ENCODE measurements at regions not wholly inside any gene's neighbourhood (a gene's known extent, or its start where the extent isn't known, plus 50 kb on each side); places are given as distances from the start of the nearest gene placed in this dataset.
A peak's percentile ranks its signal among the peaks of the same experiment; 100 is the strongest.
"Not testable (repeated sequence)": the region's sequence is repeated elsewhere in the genome, so short reads cannot be mapped to it uniquely, and the experiment has no call there.

GRCh38 chr9:94174164-94174563, 84.9 kb upstream of the ZNF169 start:
- peaks cover 99% of the 10 kb centered on the region for H3K4me1 Mint-ChIP-seq (ENCODE audit: low read depth)
- ATAC-seq (replicated peaks in 1 of 2) (no peak), DNase-seq (no peak)
- H3K4me3 Mint-ChIP-seq: peak overlapping the region; percentile 54 to 56
- H3K27ac Mint-ChIP-seq: peak overlapping the region; percentile 93
- peaks cover 2 to 34% of the 10 kb centered on the region in 2 donors for H3K36me3 Mint-ChIP-seq (ENCODE audit: insufficient read depth in 2 of 2)
- no peaks in the 10 kb centered on the region for H3K27me3 Mint-ChIP-seq (ENCODE audit: low read depth)
- H3K9me3 Mint-ChIP-seq: no peaks in the 10 kb centered on the region

- ATAC-seq (replicated peaks in 1 of 2) (no peak), DNase-seq (no peak)
- Mint-ChIP-seq H3K9me3 (no peaks in the 10 kb centered on the region), H3K4me1 (ENCODE audit: low read depth) (peaks cover 98% of the 10 kb centered on the region), H3K4me3 (peak overlapping the region in 1 of 2 donors; percentile 76), H3K36me3 (ENCODE audit: insufficient read depth in 2 of 2) (peaks cover 6 to 36% of the 10 kb centered on the region in 2 donors), H3K27me3 (ENCODE audit: low read depth) (no peaks in the 10 kb centered on the region), H3K27ac (peak overlapping the region; percentile 90)
Measured at GRCh38 chr9:94175669-94176068, 83.4 kb upstream of the ZNF169 start.

- H3K9me3 Mint-ChIP-seq: no peaks in the 10 kb centered on the region
- H3K4me1 Mint-ChIP-seq (ENCODE audit: low read depth): peaks cover 97% of the 10 kb centered on the region
- H3K36me3 Mint-ChIP-seq (ENCODE audit: insufficient read depth in 2 of 2): peaks cover 6 to 35% of the 10 kb centered on the region in 2 donors
- peak overlapping the region; percentile 25 for H3K27ac Mint-ChIP-seq
- H3K27me3 Mint-ChIP-seq (ENCODE audit: low read depth): no peaks in the 10 kb centered on the region
- ATAC-seq (replicated peaks in 1 of 2) (peak in 1 of 2 donors; percentile 8), DNase-seq (no peak)
- peak overlapping the region; percentile 18 to 55 for H3K4me3 Mint-ChIP-seq
Measured at GRCh38 chr9:94176608-94177007, 82.5 kb upstream of the ZNF169 start.

DNA sequence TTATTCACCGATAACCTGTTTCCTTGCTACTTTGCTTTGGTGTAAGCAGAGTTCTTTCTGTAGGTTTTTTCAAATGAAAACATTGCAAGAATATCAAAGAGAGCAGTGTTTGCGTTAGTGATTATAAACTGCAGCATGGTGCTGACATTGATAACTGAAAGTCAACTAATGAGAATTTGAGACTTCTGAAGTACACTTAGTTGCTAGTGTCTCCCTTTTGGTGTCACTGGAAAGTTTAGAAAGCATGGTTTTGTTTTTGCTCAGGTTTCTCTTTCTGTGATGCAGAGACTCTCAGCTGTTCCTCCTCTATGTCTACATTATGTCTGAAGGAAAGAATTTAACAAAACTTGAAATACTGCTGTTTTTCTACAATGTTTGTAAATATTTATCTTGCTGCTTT, 80.2 kb upstream of the ZNF169 start:
- peak overlapping the region; percentile 8 to 47 for H3K4me3 Mint-ChIP-seq
- DNase-seq: no peak
- ATAC-seq (replicated peaks in 1 of 2): peak; percentile 59 to 70
- peaks cover 0 to 2% of the 10 kb centered on the region in 2 donors for H3K9me3 Mint-ChIP-seq
- peak overlapping the region; percentile 55 for H3K27ac Mint-ChIP-seq
- H3K27me3 Mint-ChIP-seq (ENCODE audit: low read depth): no peaks in the 10 kb centered on the region
- H3K36me3 Mint-ChIP-seq (ENCODE audit: insufficient read depth in 2 of 2): peaks cover 14 to 26% of the 10 kb centered on the region in 2 donors
- H3K4me1 Mint-ChIP-seq (ENCODE audit: low read depth): peaks cover 97% of the 10 kb centered on the region

DNA sequence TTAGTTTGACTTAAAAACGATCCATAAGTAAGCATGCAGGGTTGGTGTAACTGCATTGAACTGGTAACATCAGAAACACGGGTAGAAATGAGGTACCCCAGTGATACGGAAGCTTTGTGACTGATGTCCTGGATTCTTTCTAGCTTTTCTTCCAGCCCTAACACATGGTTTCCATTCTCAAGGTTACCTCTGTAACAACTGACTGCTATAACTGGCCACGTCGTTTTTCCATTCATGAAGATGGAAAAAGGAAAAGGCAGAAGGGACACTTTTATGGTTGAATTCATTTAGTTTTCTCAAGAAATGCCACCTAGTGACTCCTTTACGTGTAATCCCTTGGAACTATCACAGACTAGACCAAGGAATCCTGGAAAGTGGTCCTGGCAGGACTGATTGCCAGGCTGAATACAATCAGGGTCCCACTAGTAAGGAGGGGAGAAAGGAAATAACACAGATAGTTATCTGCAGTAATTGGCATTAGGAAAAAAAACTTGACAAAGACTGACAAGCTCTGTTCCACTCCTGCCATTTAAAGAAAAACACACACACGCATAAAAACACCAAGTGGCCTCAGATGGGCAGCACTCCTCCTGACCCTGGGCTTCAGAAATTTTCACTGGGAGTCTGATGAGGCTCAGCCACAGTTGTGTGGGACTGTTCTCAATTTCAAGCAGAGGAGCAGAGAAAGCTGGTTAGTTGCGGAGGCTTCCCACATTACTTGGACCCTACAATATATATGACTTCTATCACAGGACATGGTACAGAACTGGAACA, 77.5 kb upstream of the ZNF169 start:
- Mint-ChIP-seq H3K4me3 (no peak overlapping the region), H3K9me3 (peaks cover 0 to 2% of the 10 kb centered on the region in 2 donors), H3K27me3 (ENCODE audit: low read depth) (no peaks in the 10 kb centered on the region), H3K27ac (no peak overlapping the region), H3K4me1 (ENCODE audit: low read depth) (peaks cover 73% of the 10 kb centered on the region), H3K36me3 (ENCODE audit: insufficient read depth in 2 of 2) (peaks cover 13% of the 10 kb centered on the region in 2 donors)
- DNase-seq: no peak
- no peak for ATAC-seq (replicated peaks in 1 of 2)

- peaks cover 12 to 15% of the 10 kb centered on the region in 2 donors for H3K36me3 Mint-ChIP-seq (ENCODE audit: insufficient read depth in 2 of 2)
- H3K27ac Mint-ChIP-seq: peak overlapping the region; percentile 36
- ATAC-seq (replicated peaks in 1 of 2) (peak in 1 of 2 donors; percentile 19), DNase-seq (no peak)
- H3K27me3 Mint-ChIP-seq (ENCODE audit: low read depth): no peaks in the 10 kb centered on the region
- H3K4me3 Mint-ChIP-seq: no peak overlapping the region
- peaks cover 0 to 2% of the 10 kb centered on the region in 2 donors for H3K9me3 Mint-ChIP-seq
- peaks cover 65% of the 10 kb centered on the region for H3K4me1 Mint-ChIP-seq (ENCODE audit: low read depth)
Measured at GRCh38 chr9:94182532-94182931, 76.6 kb upstream of the ZNF169 start.

GRCh38 chr9:94183240-94183999, 75.7 kb upstream of the ZNF169 start:
- peak; percentile 32 to 48 for DNase-seq
- Mint-ChIP-seq H3K36me3 (ENCODE audit: insufficient read depth in 2 of 2) (peaks cover 15% of the 10 kb centered on the region in 2 donors), H3K4me3 (peak overlapping the region in 1 of 2 donors; percentile 56), H3K9me3 (peaks cover 1 to 5% of the 10 kb centered on the region in 2 donors), H3K27ac (peak overlapping the region; percentile 84), H3K27me3 (ENCODE audit: low read depth) (no peaks in the 10 kb centered on the region), H3K4me1 (ENCODE audit: low read depth) (peaks cover 57% of the 10 kb centered on the region)
- peak; percentile 71 to 79 for ATAC-seq (replicated peaks in 1 of 2)

DNA sequence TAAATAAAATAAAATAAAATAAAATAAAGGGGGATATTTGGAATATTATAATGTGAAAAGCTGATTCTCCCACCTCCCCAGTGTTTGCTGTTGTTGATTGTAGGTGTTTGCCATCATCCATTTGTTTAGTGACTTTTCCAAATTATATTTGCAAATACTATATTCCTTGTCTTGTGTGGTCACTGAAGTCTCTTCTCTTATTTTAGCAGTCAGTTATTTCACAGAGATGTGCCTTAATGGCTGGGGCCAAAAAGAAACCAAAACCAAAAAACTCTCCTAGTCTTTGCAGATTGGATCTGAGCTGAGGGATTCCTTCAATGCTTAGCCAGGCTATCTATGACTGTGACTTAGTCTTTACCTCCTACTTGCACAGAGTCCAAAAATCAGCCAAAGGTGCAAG, 70.9 kb upstream of the ZNF169 start:
- H3K4me1 Mint-ChIP-seq (ENCODE audit: low read depth): peaks cover 10% of the 10 kb centered on the region
- H3K27me3 Mint-ChIP-seq (ENCODE audit: low read depth): no peaks in the 10 kb centered on the region
- H3K4me3 Mint-ChIP-seq: no peak overlapping the region
- H3K27ac Mint-ChIP-seq: no peak overlapping the region
- no peak for DNase-seq
- peaks cover 18 to 24% of the 10 kb centered on the region in 2 donors for H3K36me3 Mint-ChIP-seq (ENCODE audit: insufficient read depth in 2 of 2)
- no peak for ATAC-seq (replicated peaks in 1 of 2)
- peaks cover 2 to 17% of the 10 kb centered on the region in 2 donors for H3K9me3 Mint-ChIP-seq

- H3K27ac Mint-ChIP-seq; DNase-seq; ATAC-seq (replicated peaks in 1 of 2); H3K4me3 Mint-ChIP-seq; H3K4me1 Mint-ChIP-seq (ENCODE audit: low read depth); H3K27me3 Mint-ChIP-seq (ENCODE audit: low read depth): not testable (repeated sequence)
- peaks cover 6 to 29% of the 10 kb centered on the region in 2 donors for H3K9me3 Mint-ChIP-seq
- H3K36me3 Mint-ChIP-seq (ENCODE audit: insufficient read depth in 2 of 2): peaks cover 27 to 51% of the 10 kb centered on the region in 2 donors
Measured at GRCh38 chr9:94191706-94192105, 67.4 kb upstream of the ZNF169 start.

- H3K27me3 Mint-ChIP-seq (ENCODE audit: low read depth): no peaks in the 10 kb centered on the region
- peaks cover 3 to 16% of the 10 kb centered on the region in 2 donors for H3K9me3 Mint-ChIP-seq
- H3K27ac Mint-ChIP-seq: no peak overlapping the region
- no peaks in the 10 kb centered on the region for H3K4me1 Mint-ChIP-seq (ENCODE audit: low read depth)
- peaks cover 17 to 32% of the 10 kb centered on the region in 2 donors for H3K36me3 Mint-ChIP-seq (ENCODE audit: insufficient read depth in 2 of 2)
- no peak overlapping the region for H3K4me3 Mint-ChIP-seq
- ATAC-seq (replicated peaks in 1 of 2): no peak
- DNase-seq: no peak
Measured at GRCh38 chr9:94198414-94198813, 60.7 kb upstream of the ZNF169 start.

DNA sequence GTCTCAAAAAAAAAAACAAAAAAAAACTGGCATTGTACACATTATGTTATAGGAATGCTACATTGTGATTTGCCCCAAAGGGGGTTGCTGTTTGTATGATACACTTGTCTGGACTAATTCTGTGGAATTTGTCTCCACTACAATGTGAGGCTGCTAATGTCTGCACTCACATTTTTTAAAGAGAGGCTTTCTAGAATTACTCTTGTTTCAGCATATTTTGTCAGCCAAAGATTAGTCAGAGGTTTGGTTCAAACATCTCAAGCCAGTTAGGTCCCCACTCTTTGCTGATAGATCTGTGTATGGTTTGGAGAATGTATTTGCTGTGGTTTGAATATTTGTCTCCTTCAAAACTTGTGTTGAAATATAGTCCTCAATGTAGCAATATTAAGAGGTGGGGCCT, 59.3 kb upstream of the ZNF169 start:
- Mint-ChIP-seq H3K27ac (no peak overlapping the region), H3K27me3 (ENCODE audit: low read depth) (peaks cover 6% of the 10 kb centered on the region), H3K4me1 (ENCODE audit: low read depth) (no peaks in the 10 kb centered on the region), H3K9me3 (peaks cover 7 to 14% of the 10 kb centered on the region in 2 donors), H3K4me3 (no peak overlapping the region), H3K36me3 (ENCODE audit: insufficient read depth in 2 of 2) (peaks cover 9 to 25% of the 10 kb centered on the region in 2 donors)
- DNase-seq: no peak
- no peak for ATAC-seq (replicated peaks in 1 of 2)

DNA sequence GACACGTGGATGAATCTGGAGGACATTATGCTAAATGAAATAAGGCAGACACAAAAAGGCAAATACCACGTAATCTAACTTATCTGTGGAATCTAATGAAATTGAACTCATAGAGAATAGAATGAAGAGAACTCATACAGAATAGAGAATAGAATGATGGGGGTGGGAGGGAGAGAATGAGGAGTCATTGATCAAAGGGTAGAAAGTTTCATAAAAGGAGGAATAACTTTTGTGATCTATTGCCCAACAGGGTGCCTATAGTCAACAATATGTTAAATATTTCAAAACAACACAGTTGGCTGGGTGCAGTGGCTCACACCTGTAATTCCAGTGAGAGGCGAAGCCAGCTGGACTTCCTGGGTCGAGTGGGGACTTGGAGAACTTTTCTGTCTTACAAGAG, 54.9 kb upstream of the ZNF169 start:
- H3K9me3 Mint-ChIP-seq: peaks cover 5 to 6% of the 10 kb centered on the region in 2 donors
- H3K36me3 Mint-ChIP-seq (ENCODE audit: insufficient read depth in 2 of 2): peaks cover 0 to 5% of the 10 kb centered on the region in 2 donors
- no peaks in the 10 kb centered on the region for H3K4me1 Mint-ChIP-seq (ENCODE audit: low read depth)
- H3K27ac Mint-ChIP-seq: no peak overlapping the region
- H3K4me3 Mint-ChIP-seq: no peak overlapping the region
- H3K27me3 Mint-ChIP-seq (ENCODE audit: low read depth): peaks cover 6% of the 10 kb centered on the region
- no peak for DNase-seq
- ATAC-seq (replicated peaks in 1 of 2): no peak

DNA sequence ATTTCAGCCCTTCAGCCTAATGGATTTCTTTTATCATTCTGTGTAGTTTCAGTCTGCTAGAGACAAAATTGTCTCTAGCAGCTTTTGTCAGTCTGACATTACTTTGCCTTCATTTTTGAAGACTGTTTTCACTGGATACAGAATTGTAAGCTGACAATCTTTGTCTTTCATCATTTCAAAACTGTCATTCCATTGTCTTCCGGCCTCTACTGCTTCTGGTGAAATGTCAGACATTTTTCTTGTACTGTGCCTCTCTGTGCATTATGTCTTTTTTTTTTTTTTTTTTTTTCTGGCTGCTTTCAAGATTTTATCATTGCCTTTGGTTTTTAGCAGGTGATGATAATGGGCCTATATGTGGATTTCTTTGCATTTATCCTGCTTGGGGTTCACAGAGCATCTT, 51.3 kb upstream of the ZNF169 start:
- H3K9me3 Mint-ChIP-seq: peaks cover 5 to 6% of the 10 kb centered on the region in 2 donors
- peaks cover 0 to 5% of the 10 kb centered on the region in 2 donors for H3K36me3 Mint-ChIP-seq (ENCODE audit: insufficient read depth in 2 of 2)
- no peak overlapping the region for H3K4me3 Mint-ChIP-seq
- ATAC-seq (replicated peaks in 1 of 2) (no peak), DNase-seq (no peak)
- no peaks in the 10 kb centered on the region for H3K4me1 Mint-ChIP-seq (ENCODE audit: low read depth)
- peak overlapping the region; percentile 52 for H3K27ac Mint-ChIP-seq
- H3K27me3 Mint-ChIP-seq (ENCODE audit: low read depth): peaks cover 6% of the 10 kb centered on the region
